DND-41 (cell line): ENCODE measurements at regions not wholly inside any gene's neighbourhood (a gene's known extent, or its start where the extent isn't known, plus 50 kb on each side); places are given as distances from the start of the nearest gene placed in this dataset.

ENCODE experiments used
- ATAC-seq: fragments of 200-7000 bp; cut with Tn5 transposase; 3 replicates; pipeline ENCODE4 v1.9.1; 2021; ENCODE audit warnings: low read depth; ENCODE audit not compliant: insufficient read depth
- DNase-seq: peaks from one replicate; pipeline ENCODE4 v3.0.0-alpha.2; 2020
- H2AFZ ChIP-seq: 2 replicates; pipeline ENCODE4 v1.6.0; 2012; ENCODE audit warnings: low read depth, low read length
- H3K27ac ChIP-seq: 2 replicates; pipeline ENCODE4 v1.5.1; 2012; ENCODE audit warnings: low read length, inconsistent platforms
- H3K27me3 ChIP-seq: fragments of 200-600 bp; sonication (generic); 2 replicates; pipeline ENCODE4 v1.6.0; 2012; ENCODE audit warnings: low read length, mild to moderate bottlenecking, inconsistent platforms; ENCODE audit not compliant: insufficient read depth, poor library complexity
- H3K36me3 ChIP-seq: 2 replicates; pipeline ENCODE4 v1.5.1; 2012; ENCODE audit warnings: low read length, inconsistent platforms; ENCODE audit not compliant: insufficient read depth
- H3K4me1 ChIP-seq: 2 replicates; pipeline ENCODE4 v1.5.1; 2012; ENCODE audit warnings: mild to moderate bottlenecking, low read length; ENCODE audit not compliant: insufficient read depth
- H3K4me2 ChIP-seq: 2 replicates; pipeline ENCODE4 v1.6.0; 2012; ENCODE audit warnings: mild to moderate bottlenecking, moderate library complexity, low read length, inconsistent platforms; ENCODE audit not compliant: insufficient read depth
- H3K4me3 ChIP-seq, 2 experiments: fragments of 200-600 bp in 1 of 2; shearing (Covaris generic) in 1 of 2; 2 replicates each; pipeline ENCODE4 v1.5.1; 2012 to 2016; ENCODE audit warnings: inconsistent platforms in 2 of 2, low read length in 2 of 2, mild to moderate bottlenecking in 2 of 2, low read depth in 1 of 2, moderate library complexity in 1 of 2
- H3K79me2 ChIP-seq: 2 replicates; pipeline ENCODE4 v1.6.0; 2012; ENCODE audit warnings: low read length, inconsistent platforms; ENCODE audit not compliant: insufficient read depth
- H3K9ac ChIP-seq: 2 replicates; pipeline ENCODE4 v1.6.0; 2012; ENCODE audit warnings: low read depth, mild to moderate bottlenecking, inconsistent platforms, low read length, moderate library complexity
- H3K9me3 ChIP-seq: 2 replicates; pipeline ENCODE4 v1.5.1; 2012; ENCODE audit warnings: low read length, moderate library complexity, mild to moderate bottlenecking, inconsistent platforms; ENCODE audit not compliant: insufficient read depth, severe bottlenecking
- H4K20me1 ChIP-seq: 2 replicates; pipeline ENCODE4 v1.6.0; 2012; ENCODE audit warnings: low read length; ENCODE audit not compliant: insufficient read depth
- EZH2 ChIP-seq: IDR thresholded peaks from 3 replicates; pipeline ENCODE4 v1.6.1; 2012; ENCODE audit warnings: borderline replicate concordance, low read depth, mild to moderate bottlenecking, moderate library complexity, low read length, inconsistent platforms; ENCODE audit not compliant: severe bottlenecking
- TF ChIP-seq, protein P1 (sequence below): IDR thresholded peaks from 2 replicates; pipeline ENCODE4 v1.5.1; 2012; ENCODE audit warnings: borderline replicate concordance, low read length, moderate library complexity, mild to moderate bottlenecking; ENCODE audit not compliant: poor library complexity, severe bottlenecking; ENCODE audit errors: extremely low read depth

DNA sequence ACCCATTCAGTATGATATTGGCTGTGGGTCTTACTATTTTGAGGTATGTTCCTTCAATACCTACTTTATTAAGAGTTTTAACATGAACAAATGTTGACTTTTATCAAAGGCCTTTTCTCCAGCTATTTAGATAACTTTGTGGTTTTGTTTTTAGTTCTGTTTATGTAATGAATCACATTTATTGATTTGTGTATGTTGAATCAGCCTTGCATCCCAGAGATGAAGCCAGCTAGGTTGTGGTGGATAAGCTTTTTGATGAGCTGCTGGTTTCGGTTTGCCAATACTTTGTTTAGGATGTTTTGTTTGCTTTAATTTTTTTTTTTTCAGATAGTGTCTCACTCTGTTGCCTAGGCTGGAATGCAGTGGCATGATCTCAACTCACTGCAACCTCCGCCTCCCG, 609.0 kb upstream of the COX7C start:
- TF ChIP-seq EZH2: no peak
- TF ChIP-seq, protein P1, sequence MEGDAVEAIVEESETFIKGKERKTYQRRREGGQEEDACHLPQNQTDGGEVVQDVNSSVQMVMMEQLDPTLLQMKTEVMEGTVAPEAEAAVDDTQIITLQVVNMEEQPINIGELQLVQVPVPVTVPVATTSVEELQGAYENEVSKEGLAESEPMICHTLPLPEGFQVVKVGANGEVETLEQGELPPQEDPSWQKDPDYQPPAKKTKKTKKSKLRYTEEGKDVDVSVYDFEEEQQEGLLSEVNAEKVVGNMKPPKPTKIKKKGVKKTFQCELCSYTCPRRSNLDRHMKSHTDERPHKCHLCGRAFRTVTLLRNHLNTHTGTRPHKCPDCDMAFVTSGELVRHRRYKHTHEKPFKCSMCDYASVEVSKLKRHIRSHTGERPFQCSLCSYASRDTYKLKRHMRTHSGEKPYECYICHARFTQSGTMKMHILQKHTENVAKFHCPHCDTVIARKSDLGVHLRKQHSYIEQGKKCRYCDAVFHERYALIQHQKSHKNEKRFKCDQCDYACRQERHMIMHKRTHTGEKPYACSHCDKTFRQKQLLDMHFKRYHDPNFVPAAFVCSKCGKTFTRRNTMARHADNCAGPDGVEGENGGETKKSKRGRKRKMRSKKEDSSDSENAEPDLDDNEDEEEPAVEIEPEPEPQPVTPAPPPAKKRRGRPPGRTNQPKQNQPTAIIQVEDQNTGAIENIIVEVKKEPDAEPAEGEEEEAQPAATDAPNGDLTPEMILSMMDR: no peak
- H3K27me3 ChIP-seq: no peaks in the 10 kb centered on the region
- H3K4me3 ChIP-seq: no peak overlapping the region
- H3K9ac ChIP-seq: no peak overlapping the region
- H3K4me2 ChIP-seq: no peak overlapping the region
- no peaks in the 10 kb centered on the region for H4K20me1 ChIP-seq
- ATAC-seq (no peak), DNase-seq (no peak)
- H3K79me2 ChIP-seq: no peaks in the 10 kb centered on the region
- no peaks in the 10 kb centered on the region for H3K36me3 ChIP-seq
- H3K9me3 ChIP-seq: no peaks in the 10 kb centered on the region
- no peaks in the 10 kb centered on the region for H3K4me1 ChIP-seq
- no peak overlapping the region for H2AFZ ChIP-seq
- H3K27ac ChIP-seq: no peak overlapping the region

DNA sequence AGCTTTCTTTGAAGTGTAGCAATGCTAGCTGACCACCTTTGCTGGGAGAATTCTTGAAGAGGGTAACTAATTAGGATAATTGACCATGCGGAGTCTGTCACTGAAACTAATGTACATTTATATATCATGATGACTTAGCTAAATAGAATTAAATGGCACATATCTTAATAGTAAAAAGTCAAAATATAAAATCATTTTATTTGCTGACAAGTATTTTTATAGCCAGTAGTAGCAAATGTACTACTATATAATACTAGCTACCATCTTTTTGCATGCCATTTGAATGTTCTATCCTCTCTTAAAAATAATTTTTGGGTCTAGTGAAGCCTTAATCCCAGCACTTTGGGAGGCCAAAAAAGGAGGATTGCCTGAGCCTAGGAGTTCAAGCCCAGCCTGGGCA, 605.8 kb upstream of the COX7C start:
- TF ChIP-seq, protein P1: no peak
- TF ChIP-seq EZH2: no peak
- ATAC-seq: no peak
- no peak overlapping the region for H3K9ac ChIP-seq
- H3K4me1 ChIP-seq: no peaks in the 10 kb centered on the region
- H3K79me2 ChIP-seq: no peaks in the 10 kb centered on the region
- no peak overlapping the region for H2AFZ ChIP-seq
- no peak overlapping the region for H3K27ac ChIP-seq
- H3K27me3 ChIP-seq: no peaks in the 10 kb centered on the region
- no peak overlapping the region for H3K4me2 ChIP-seq
- no peak overlapping the region for H3K4me3 ChIP-seq
- H3K9me3 ChIP-seq: no peaks in the 10 kb centered on the region
- no peaks in the 10 kb centered on the region for H3K36me3 ChIP-seq
- DNase-seq: no peak
- no peaks in the 10 kb centered on the region for H4K20me1 ChIP-seq

DNA sequence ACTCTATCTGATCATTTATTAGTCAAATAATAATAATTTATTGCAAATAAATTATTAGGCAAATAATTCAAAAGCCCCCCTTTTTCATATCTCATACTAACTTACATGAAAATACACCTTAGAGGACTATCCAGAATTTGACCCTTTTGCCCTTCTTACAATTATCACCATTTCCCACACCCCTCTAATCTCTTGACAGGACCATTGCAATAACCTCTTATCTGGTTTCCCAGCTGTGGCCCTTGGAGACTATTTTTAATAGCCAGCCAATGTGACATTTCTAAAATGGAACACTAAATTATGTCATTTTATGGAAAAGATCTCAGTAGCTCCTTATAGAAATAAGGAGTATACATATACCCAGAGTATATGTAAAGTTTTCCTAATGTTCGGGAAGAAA, 588.4 kb upstream of the COX7C start:
- no peak overlapping the region for H3K27ac ChIP-seq
- no peak overlapping the region for H3K9ac ChIP-seq
- TF ChIP-seq, protein P1: no peak
- TF ChIP-seq EZH2: no peak
- no peak for DNase-seq
- no peaks in the 10 kb centered on the region for H3K9me3 ChIP-seq
- no peak overlapping the region for H3K4me3 ChIP-seq
- no peaks in the 10 kb centered on the region for H3K36me3 ChIP-seq
- H3K27me3 ChIP-seq: no peaks in the 10 kb centered on the region
- no peak for ATAC-seq
- H3K79me2 ChIP-seq: no peaks in the 10 kb centered on the region
- no peak overlapping the region for H2AFZ ChIP-seq
- H3K4me2 ChIP-seq: no peak overlapping the region
- no peaks in the 10 kb centered on the region for H4K20me1 ChIP-seq
- no peaks in the 10 kb centered on the region for H3K4me1 ChIP-seq

DNA sequence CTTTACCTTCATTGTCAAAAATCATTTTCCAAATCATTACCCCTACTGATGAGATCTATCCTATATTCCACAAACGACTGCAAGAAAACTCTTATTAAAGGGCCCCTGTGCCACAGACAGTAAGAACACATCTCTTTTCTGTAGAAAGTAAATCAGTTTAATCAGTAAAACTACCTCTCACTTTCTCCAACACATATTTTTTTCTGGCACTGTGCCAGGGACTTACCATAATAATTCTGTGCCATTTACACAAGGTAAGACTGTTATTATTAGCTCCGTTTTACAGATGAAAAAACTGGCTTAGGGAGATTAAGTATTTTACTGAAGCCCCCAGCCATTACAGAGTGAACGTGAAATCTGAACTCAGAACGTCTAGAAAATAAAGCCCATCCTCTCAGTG, 587.0 kb upstream of the COX7C start:
- Histone ChIP-seq H3K27me3 (no peaks in the 10 kb centered on the region), H3K79me2 (no peaks in the 10 kb centered on the region), H3K4me1 (no peaks in the 10 kb centered on the region), H3K27ac (no peak overlapping the region), H3K36me3 (no peaks in the 10 kb centered on the region), H3K4me3 (no peak overlapping the region), H4K20me1 (no peaks in the 10 kb centered on the region), H3K4me2 (no peak overlapping the region), H3K9ac (no peak overlapping the region), H3K9me3 (no peaks in the 10 kb centered on the region), H2AFZ (no peak overlapping the region)
- ATAC-seq (no peak), DNase-seq (no peak)
- TF ChIP-seq EZH2: no peak
- TF ChIP-seq, protein P1: no peak
